K562 (cell line): ENCODE measurements at regions not wholly inside any gene's neighbourhood (a gene's known extent, or its start where the extent isn't known, plus 50 kb on each side); places are given as distances from the start of the nearest gene placed in this dataset.
A peak's percentile ranks its signal among the peaks of the same experiment; 100 is the strongest.

ENCODE experiments used
- BMI1 ChIP-seq: fragments of 150-350 bp; IDR thresholded peaks from 2 replicates; pipeline ENCODE4 v1.6.1; 2014; ENCODE audit warnings: low read length
- HDAC2 ChIP-seq: fragments of 450-650 bp; IDR thresholded peaks from 2 replicates; pipeline ENCODE4 v1.6.1; 2016; ENCODE audit warnings: mild to moderate bottlenecking
- U2AF1 ChIP-seq: fragments of 200-400 bp; formaldehyde crosslinking; optimal IDR thresholded peaks from 2 replicates; pipeline ENCODE3; 2017; ENCODE audit warnings: mild to moderate bottlenecking, low read depth, low read length, moderate library complexity
- TF ChIP-seq, protein P1 (sequence below), 2 experiments: fragments of 450-650 bp; formaldehyde crosslinking in 1 of 2; IDR thresholded peaks; 2 replicates each; pipeline versions ENCODE4 v1.4.0 to v1.6.1; 2014 to 2020; ENCODE audit warnings: mild to moderate bottlenecking in 2 of 2, borderline replicate concordance in 1 of 2, low read depth in 1 of 2
- TF ChIP-seq, protein P2 (sequence below): fragments of 250-450 bp; sonication (Bioruptor Pico); IDR thresholded peaks from 2 replicates; pipeline ENCODE4 v1.5.0; 2022; ENCODE audit warnings: mild to moderate bottlenecking

DNA sequence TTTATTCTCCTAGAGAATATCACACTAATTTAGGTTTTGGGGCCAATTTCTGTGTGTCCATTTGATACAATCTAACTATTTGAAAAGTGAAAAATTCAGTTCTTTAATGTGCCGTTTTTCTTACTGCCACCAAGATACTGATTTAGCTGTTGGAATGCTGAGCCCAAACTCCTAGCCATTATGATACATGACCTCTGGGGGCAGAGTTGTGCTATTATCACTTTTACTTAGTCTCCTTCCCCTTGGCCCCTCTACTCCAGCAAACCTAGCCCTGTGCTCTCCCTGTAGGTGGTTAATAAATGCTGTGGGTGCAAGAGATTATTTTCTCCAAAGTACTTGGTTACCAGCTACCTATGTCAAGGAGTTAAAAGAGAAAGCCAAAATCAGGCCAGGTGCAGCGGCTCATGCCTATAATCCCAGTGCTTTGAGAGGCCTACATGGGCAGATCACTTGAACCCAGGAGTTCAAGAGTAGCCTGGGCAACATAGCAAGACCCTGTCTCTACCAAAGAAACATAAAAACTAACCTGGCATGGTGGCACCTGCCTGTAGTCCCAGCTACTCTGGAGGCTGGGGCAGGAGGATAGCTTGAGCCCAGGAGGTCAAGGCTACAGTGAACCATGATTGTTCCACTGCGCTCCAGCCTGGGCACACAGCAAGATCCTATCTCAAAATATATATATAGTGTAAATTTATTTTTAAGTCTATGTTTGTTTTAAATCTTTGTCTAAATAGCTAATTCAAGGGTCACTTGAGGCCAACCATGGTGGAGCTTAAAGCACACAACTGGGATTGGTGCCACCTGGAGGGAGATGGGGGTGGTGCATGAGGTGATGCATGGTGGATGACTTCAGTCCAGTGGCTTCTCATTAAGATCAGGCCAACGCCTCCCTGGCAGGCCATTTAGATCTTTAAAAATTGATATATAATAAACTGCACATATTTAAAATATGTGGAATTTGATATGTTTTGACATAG, 193.2 kb upstream of the PLET1 start (continued):
- TF ChIP-seq, protein P1, sequence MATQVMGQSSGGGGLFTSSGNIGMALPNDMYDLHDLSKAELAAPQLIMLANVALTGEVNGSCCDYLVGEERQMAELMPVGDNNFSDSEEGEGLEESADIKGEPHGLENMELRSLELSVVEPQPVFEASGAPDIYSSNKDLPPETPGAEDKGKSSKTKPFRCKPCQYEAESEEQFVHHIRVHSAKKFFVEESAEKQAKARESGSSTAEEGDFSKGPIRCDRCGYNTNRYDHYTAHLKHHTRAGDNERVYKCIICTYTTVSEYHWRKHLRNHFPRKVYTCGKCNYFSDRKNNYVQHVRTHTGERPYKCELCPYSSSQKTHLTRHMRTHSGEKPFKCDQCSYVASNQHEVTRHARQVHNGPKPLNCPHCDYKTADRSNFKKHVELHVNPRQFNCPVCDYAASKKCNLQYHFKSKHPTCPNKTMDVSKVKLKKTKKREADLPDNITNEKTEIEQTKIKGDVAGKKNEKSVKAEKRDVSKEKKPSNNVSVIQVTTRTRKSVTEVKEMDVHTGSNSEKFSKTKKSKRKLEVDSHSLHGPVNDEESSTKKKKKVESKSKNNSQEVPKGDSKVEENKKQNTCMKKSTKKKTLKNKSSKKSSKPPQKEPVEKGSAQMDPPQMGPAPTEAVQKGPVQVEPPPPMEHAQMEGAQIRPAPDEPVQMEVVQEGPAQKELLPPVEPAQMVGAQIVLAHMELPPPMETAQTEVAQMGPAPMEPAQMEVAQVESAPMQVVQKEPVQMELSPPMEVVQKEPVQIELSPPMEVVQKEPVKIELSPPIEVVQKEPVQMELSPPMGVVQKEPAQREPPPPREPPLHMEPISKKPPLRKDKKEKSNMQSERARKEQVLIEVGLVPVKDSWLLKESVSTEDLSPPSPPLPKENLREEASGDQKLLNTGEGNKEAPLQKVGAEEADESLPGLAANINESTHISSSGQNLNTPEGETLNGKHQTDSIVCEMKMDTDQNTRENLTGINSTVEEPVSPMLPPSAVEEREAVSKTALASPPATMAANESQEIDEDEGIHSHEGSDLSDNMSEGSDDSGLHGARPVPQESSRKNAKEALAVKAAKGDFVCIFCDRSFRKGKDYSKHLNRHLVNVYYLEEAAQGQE (IDR thresholded peaks at IDR 0.05; ENCODE audit: borderline replicate concordance), result peak; percentile 31; the same call in 1 of the 2 replicates
- TF ChIP-seq, protein P1 (CRISPR knock-in tag; IDR thresholded peaks at IDR 0.05; ENCODE audit: low read depth), result no peak
- no peak for TF ChIP-seq HDAC2
- TF ChIP-seq, protein P2, sequence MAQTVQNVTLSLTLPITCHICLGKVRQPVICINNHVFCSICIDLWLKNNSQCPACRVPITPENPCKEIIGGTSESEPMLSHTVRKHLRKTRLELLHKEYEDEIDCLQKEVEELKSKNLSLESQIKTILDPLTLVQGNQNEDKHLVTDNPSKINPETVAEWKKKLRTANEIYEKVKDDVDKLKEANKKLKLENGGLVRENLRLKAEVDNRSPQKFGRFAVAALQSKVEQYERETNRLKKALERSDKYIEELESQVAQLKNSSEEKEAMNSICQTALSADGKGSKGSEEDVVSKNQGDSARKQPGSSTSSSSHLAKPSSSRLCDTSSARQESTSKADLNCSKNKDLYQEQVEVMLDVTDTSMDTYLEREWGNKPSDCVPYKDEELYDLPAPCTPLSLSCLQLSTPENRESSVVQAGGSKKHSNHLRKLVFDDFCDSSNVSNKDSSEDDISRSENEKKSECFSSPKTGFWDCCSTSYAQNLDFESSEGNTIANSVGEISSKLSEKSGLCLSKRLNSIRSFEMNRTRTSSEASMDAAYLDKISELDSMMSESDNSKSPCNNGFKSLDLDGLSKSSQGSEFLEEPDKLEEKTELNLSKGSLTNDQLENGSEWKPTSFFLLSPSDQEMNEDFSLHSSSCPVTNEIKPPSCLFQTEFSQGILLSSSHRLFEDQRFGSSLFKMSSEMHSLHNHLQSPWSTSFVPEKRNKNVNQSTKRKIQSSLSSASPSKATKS (CRISPR knock-in tag), result no peak
- no peak for TF ChIP-seq BMI1
- TF ChIP-seq U2AF1, result no peak
- TF ChIP-seq, all 486 proteins: peak for 5
